ENCODE measurements at regions not wholly inside any gene's neighbourhood (a gene's known extent, or its start where the extent isn't known, plus 50 kb on each side); places are given as distances from the start of the nearest gene placed in this dataset.
A peak's percentile ranks its signal among the peaks of the same experiment; 100 is the strongest.

- no peak for DNase-seq
Observed at GRCh38 chr15:81987628-81988027, 58.2 kb downstream of the MEX3B start.

GRCh38 chr15:81983497-81983896 is 62.3 kb downstream of the MEX3B start:
- DNase-seq, result no peak

- DNase-seq, result no peak
Observed at GRCh38 chr15:81982808-81983207, 63.0 kb downstream of the MEX3B start.

- DNase-seq, result peak; percentile 47
Observed at GRCh38 chr15:81981908-81982307, 63.9 kb downstream of the MEX3B start.

DNA sequence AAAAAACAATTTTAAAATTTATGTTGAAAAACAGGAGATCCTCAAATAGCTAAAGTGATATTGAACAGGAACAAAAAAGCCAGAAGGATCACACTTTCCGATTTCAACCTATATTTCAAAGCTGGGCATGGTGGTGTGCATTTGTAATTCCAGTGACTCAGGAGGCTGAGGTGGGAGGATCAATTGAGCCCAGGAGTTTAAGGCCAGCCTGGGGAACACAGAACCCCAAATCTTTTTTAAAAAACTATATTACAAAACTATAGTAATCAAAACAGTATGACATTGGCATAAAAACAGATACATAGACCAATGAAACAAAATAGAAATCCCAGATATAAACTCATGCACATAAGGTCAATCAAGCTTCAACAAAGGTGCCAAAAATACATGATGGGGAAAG is 68.4 kb downstream of the MEX3B start:
- DNase-seq, result no peak

DNA sequence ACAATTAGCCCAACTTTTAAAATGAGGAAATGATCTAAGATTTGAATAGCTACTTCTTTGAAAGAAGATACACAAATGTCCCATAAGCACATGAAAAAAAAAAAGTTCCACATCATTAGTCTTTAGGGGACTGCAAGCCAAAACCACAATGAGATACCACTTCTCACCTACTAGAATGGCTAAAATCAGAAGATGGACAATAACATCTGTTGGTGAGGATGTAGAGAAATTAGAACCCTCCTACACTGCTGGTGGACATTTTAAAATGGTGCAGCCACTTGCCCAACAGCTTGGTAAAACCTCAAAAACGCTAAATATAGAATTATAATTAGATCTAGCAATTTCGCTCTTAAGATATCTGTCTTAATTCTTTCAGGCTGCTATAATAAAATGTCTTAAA is 77.1 kb downstream of the MEX3B start:
- peak; percentile 30 for DNase-seq

DNA sequence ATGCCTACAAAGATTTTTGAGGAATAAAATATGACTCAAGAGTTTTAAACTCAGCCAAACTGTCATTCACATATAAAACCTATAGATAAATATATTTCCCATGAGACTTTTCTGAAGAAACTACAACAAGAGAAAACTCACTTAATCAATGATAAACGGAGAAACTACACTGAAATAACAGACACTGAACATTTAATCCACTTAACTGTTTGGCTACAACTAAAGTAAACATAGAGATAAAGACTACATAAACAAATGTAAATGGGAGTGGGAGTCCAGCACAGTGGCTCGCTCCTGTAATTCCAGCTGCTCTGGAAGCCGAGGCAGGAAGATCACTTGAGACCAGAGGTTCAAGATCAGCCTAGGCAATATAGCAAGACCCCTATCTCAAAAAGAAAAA is 79.2 kb downstream of the MEX3B start:
- DNase-seq, result no peak

DNA sequence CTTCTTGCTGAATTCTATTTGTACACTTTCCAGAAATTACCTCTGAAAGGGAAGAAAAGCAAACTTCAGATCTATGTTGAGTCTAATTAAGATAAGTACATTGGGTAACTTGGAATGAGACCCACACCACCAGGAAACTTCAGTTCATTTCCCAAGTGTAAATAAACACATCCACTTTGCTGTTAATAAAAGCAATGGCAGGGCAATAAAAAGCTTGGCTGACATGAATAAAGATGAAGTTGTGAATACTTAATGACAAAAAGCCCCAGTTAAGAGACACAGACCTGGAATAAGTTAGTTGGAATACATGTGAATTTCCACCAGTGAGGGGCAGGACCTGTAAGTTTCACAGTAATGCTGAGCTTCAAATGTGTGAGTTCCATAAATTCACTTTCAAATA is 83.3 kb downstream of the MEX3B start:
- DNase-seq, result no peak

- DNase-seq, result no peak
Observed at GRCh38 chr15:81959196-81959595, 86.6 kb downstream of the MEX3B start.

- DNase-seq, result no peak
Observed at GRCh38 chr15:81957698-81958097, 88.1 kb downstream of the MEX3B start.

DNA sequence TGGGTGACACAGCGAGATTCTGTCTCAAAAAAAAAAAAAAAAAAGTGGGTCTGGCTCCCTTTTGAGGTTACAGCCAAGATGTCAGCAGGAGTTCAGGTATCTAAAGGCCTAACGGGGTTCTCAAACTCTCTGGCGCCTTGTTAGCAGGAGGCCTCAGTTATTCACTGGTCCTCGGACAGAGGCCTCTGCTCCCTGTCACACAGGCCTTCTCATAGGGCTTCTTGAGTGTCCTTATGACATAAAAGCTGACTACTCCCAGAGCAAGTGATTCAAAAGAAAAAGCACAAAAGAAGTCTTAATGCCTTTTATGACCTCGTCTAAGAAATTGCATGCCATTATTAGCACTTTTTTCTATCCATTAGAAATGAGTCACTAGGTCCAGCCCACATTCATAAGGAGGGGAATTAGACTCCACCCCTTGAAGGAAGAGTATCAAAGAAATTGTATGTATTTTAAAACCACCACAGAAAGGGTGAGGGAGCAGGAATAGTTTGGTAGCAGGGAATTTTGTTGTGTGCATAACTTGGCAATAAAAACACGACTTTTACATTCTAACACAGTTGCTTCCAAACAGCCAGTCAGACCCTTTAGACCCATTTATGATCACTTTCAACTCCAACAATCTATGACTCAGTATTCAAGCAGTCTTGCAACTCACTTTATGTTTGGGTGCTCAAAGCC is 90.3 kb downstream of the MEX3B start:
- DNase-seq, result no peak

- DNase-seq, result no peak
Observed at GRCh38 chr15:81954158-81954783, 91.5 kb downstream of the MEX3B start.

DNA sequence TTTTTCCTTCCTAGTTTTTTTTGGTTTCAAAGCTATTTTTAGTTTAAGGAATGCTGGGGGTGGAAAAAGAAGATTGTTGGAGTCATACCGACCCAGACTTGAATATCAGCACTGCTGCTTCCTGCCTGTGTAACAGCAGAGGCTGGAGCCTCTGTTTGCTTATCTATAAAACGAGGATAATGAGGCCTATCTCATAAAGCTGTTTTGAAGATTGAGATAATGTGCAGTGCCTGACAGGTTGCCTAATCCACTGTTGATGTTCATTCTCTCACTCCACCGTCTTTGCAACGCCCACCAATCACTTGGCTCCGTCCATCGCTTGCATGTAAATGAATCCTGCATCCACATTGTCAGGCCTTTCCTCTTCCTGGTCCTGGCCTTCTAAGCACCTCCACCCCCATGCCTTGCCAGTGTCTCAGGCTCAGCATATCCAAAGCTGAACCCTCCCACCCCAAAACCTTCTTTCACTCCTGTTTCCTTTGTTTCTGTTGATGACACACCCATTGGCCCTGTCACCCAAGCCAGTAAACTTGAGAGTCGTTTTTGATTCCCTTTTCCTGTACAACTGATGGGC is 94.9 kb downstream of the MEX3B start:
- DNase-seq, result peak; percentile 64

GRCh38 chr15:81948751-81949150 is 97.1 kb downstream of the MEX3B start:
- DNase-seq, result peak; percentile 42

GRCh38 chr15:81948222-81948621 is 97.6 kb downstream of the MEX3B start:
- DNase-seq, result peak; percentile 64

DNA sequence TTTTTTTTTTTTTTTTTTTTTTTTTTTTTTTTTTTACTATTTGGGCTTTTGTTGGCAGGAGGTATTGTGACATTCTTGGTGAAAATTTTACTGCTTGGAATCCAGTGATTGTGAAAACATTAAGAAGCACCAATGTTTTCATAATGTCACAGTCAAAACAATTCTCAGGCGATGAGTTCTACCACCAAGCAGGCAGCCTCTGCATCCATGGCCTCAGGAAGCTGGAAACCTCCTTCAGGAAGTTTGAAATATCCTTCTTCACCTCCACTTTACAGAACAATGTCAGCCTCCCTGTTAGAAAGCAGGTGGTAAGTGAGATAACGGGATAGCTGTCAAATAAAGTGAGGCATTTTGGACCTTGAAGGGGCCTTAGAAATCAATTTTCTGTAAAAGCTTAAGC is 98.3 kb downstream of the MEX3B start:
- DNase-seq, result peak; percentile 74

DNA sequence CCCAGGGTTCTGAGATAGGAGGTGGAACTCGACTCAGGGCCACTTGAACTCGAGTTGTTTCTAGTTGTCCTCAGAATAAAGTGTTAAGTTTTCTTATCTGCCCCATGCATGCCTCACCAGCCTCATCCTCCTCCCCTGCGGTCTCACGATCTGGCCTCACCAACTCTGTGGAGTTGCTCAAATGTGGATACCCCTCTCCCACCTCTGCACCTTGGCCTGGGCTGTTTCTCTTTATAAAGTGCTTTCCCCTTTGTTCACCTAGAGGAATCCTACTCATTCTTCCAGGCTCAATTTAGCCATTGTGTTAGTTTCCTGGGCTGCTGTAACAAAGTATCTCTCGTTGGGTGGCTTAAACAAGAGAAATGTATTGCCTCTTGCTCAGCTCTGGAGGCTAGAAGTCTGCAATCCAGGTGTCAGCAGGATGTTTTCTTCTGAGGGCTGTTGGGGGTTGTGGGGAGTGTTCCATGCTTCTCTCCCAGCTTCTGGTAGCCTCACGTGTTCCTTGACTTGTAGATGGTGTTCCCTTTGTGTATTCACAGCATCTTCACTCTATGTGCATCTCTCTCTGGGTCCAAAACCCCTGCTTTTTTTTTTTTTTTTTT is 100.7 kb downstream of the MEX3B start:
- peak; percentile 97 for DNase-seq

DNA sequence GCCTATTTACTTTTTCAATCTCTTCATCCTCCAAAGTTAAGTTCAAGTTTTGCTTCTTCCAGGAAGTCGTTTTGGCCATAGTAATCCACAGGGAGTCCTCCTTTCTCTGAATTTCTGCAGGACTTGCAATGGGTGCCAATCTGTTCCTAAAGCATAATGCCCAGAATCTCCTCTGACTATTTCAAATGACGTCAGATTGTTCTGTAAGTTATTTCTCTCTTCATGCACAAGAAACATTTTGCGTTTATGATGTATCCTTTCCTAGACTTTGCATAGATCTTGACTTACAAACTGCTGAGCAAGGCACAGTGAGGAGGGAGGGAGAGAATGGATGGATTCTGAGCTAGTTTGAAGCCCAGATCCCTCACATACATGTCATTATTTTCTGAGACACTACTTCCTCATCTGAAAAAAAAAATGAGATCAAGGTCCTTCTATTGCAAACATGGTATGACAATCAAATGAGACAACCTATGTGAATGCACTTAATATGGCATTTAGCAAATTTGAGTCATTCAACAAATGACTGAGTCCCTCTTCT is 103.1 kb downstream of the MEX3B start:
- peak; percentile 50 for DNase-seq

DNA sequence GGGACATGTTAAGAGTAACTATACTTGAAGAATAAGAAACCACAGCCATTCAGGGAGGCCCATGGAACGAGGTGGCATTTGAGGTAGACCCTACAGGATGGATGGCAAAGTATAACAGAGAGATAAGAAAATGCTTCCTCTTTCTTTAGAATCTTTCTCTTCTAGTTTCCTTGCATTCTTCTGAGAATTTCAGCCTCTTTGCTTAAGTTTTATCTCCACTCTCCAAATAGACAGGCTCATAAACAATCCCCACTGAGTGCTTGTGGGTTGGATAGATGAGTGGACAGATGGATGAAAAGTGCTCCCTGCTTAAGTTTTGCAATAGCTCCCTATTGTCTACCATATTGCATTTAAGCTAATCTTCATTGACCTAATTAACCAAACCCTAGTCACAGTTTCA is 103.7 kb downstream of the MEX3B start:
- peak; percentile 98 for DNase-seq

DNA sequence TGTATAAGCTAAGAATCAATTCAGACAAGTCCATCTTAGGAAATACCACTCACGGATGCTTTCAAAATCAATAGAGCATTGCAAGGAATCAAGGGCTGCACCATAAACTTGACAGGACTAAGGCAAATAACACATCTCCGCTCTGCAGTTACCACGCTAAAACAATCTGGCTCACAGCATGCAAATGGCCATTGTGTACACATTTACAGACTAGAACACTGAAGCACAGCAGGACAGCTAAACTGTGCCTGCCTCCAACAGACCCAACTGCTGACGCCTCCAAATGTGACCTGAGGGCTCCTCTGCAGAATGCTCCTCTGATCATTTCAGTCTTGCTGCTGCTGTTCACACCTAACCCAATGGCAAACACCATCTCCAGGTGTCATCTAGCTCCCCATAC is 104.3 kb downstream of the MEX3B start:
- DNase-seq, result peak; percentile 36

DNA sequence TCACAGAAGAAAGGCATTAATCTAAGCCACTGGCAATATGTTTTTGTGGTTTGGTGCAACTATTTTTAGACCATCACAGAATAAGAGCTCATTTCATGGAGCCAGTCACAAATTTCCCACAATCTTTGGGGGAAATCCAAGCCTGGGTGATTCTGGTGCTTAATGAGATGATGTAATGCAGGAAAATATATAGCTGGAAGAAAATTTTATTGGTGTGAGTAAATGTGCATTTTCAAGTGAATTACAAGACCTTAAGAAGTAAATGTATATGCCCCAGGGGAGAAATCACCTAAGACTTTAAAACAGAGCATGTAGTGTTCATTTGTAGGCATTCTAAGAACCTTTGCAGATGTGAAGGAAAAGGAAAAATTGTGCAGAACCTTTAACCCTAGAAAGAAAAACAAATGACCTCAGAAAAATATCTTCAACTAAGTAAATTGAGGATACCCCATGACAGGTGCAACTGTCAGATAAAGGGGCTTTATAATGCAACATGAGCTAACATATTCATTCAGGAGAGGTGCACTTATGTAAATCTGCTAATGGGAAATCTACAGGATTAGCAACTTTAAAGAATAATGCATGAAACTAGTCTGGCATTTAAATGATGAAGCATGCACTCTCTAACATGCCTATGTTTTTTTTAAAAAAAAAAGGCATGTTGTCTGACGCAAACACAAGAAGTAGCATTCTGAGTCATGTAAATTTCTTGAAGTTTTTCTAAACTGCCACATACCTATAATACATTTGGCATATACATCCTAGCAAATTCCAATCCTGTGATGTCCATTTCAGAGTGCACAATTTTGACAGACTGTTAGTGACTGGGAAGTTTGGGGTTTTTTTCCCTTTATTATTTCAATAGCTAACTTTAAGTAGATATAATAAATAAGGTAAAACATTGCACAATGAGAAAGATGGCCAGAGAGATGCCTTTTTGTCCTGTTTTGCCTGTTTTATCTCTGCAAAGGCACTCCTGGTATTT is 105.1 kb downstream of the MEX3B start:
- peak; percentile 47 for DNase-seq

DNA sequence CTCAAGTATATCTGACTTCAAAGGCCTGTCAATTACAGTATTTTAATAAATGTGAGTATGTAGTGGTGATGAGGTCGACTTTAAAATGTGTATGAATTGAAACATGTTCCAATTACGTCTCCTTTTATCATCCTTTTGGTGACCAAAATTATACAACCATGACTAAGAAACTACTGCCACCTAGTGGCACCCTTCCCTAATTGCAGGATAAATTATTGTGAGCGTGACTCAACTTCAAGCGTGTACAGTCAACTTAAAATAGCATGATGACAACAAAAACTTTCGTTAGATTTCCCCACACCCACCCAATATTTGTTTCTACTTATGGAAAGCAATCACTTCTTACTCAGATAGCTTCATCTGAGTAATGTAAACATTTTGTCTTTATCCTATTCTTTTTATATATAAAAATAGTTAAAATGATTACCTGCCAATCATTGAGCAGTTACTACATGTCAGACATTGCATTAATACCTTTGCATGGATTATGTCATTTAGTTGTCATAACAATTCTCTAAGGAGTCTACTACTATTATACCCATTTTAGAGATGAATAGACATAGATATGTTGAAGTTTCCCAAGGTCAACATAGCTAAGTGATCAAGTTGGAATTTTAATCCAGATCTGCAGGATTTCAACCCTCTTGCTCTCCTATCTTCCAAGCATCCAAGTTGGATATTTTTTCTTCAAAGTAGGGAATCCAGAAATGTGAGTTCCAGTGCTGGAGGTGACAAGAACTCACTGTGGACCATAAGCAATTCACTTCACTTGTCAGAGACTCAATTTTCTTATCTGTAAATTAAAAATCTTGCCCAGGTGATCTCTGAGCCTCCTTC is 106.0 kb downstream of the MEX3B start:
- DNase-seq, result peak; percentile 78
